HCT116 (cell line): ENCODE measurements at regions not wholly inside any gene's neighbourhood (a gene's known extent, or its start where the extent isn't known, plus 50 kb on each side); places are given as distances from the start of the nearest gene placed in this dataset.

Experiments
- ATAC-seq: fragments of 200-7000 bp; cut with Tn5 transposase; 2 replicates; pipeline ENCODE4 v1.9.1; 2020; ENCODE audit warnings: mild to moderate bottlenecking, moderate library complexity
- BruUV-seq: library from RNA; stranded (reverse); fragments of 400-500 nt; replicated peaks from 2 replicates; lab custom pipeline; 2021; lab: Mats Ljungman, UMichigan
- CTCF ChIA-PET: fragments of 300-600 bp; sonication (Branson Sonifier 250); formaldehyde crosslinking; loops from one replicate; lab custom pipeline; 2021; ENCODE audit warnings: antibody characterized with exemption; lab: Charles Lee
- POLR2A ChIA-PET: fragments of 300-600, 350-600 bp; sonication (Branson Sonifier 250); formaldehyde crosslinking; loops from one replicate; lab custom pipeline; 2021; ENCODE audit warnings: antibody characterized with exemption; lab: Charles Lee
- RAD21 ChIA-PET, 2 experiments: fragments of 300-600 bp; sonication (Branson Sonifier 250); formaldehyde crosslinking; loops; one replicate each; lab custom pipeline; 2023; ENCODE audit warnings: low total read pairs in 2 of 2; ENCODE audit not compliant: uncharacterized antibody in 2 of 2, unreplicated experiment in 2 of 2, low non-redundant PET in 1 of 2; lab: Charles Lee
- DNase-seq: peaks from one replicate; pipeline ENCODE4 v3.0.0-alpha.2; 2010; ENCODE audit warnings: low read depth, low spot score
- H2AFZ ChIP-seq: fragments of 200-600 bp; shearing (Covaris generic), sonication (generic); 2 replicates; pipeline ENCODE4 v1.6.1; 2017; ENCODE audit warnings: low read depth, mixed run types, mixed read lengths, antibody characterized with exemption, low read length; ENCODE audit not compliant: poor library complexity, severe bottlenecking
- H3K27ac ChIP-seq: 2 replicates; pipeline ENCODE4 v1.5.1; 2012; ENCODE audit warnings: low read depth, low read length
- H3K27me3 ChIP-seq: fragments of 200-600 bp; sonication (generic); 2 replicates; pipeline ENCODE4 v1.6.1; 2016; ENCODE audit warnings: mixed run types, low read length, mixed read lengths; ENCODE audit not compliant: insufficient read depth
- H3K36me3 ChIP-seq, 2 experiments: fragments of 200-500 bp in 1 of 2; fragments of 200-600 bp in 1 of 2; sonication (Bioruptor generic) in 1 of 2; sonication (generic) in 1 of 2; 2 replicates each; pipeline versions ENCODE4 v1.5.1 to v1.6.1; 2014 to 2016; ENCODE audit warnings: low read length in 2 of 2, inconsistent platforms in 1 of 2, mixed read lengths in 1 of 2, mixed run types in 1 of 2; ENCODE audit not compliant: insufficient read depth in 2 of 2, control insufficient read depth in 1 of 2
- H3K4me1 ChIP-seq, 2 experiments: fragments of 200-600 bp in 1 of 2; sonication (generic) in 1 of 2; 2 replicates each; pipeline versions ENCODE4 v1.5.1 to v1.6.1; 2012 to 2017; ENCODE audit warnings: low read length in 2 of 2, inconsistent platforms in 1 of 2, mild to moderate bottlenecking in 1 of 2, mixed read lengths in 1 of 2, mixed run types in 1 of 2, moderate library complexity in 1 of 2; ENCODE audit not compliant: insufficient read depth in 2 of 2, control insufficient read depth in 1 of 2
- H3K4me2 ChIP-seq: fragments of 200-600 bp; sonication (generic); 2 replicates; pipeline ENCODE4 v1.6.1; 2017; ENCODE audit warnings: mixed run types, low read length, mixed read lengths
- H3K4me3 ChIP-seq, 2 experiments: fragments of 200-600 bp in 1 of 2; sonication (generic) in 1 of 2; replicated peaks in 1 of 2; 2 replicates each; pipeline ENCODE4 v1.5.1; 2011 to 2016; ENCODE audit warnings: low read length in 2 of 2, control low read depth in 1 of 2, low read depth in 1 of 2, mild to moderate bottlenecking in 1 of 2, mixed read lengths in 1 of 2, mixed run types in 1 of 2
- H3K79me2 ChIP-seq: fragments of 200-600 bp; sonication (generic); 2 replicates; pipeline ENCODE4 v1.6.1; 2017; ENCODE audit warnings: mild to moderate bottlenecking, mixed run types, low read length, moderate library complexity, mixed read lengths; ENCODE audit not compliant: insufficient read depth
- H3K9ac ChIP-seq: fragments of 200-600 bp; sonication (generic); 2 replicates; pipeline ENCODE4 v1.6.1; 2016; ENCODE audit warnings: low read length, mixed read lengths
- H3K9me2 ChIP-seq: fragments of 200-600 bp; sonication (generic), shearing (Covaris generic); 2 replicates; pipeline ENCODE4 v1.6.1; 2017; ENCODE audit warnings: mixed run types, mild to moderate bottlenecking, moderate library complexity; ENCODE audit not compliant: insufficient read depth
- H3K9me3 ChIP-seq, 2 experiments: fragments of 200-500 bp in 1 of 2; fragments of 200-600 bp in 1 of 2; sonication (Bioruptor generic) in 1 of 2; sonication (generic) in 1 of 2; 2 replicates each; pipeline ENCODE4 v1.6.1; 2014 to 2017; ENCODE audit warnings: low read length in 2 of 2, mixed read lengths in 2 of 2, inconsistent platforms in 1 of 2, low read depth in 1 of 2, mild to moderate bottlenecking in 1 of 2, mixed run types in 1 of 2, moderate library complexity in 1 of 2; ENCODE audit not compliant: control insufficient read depth in 1 of 2, insufficient read depth in 1 of 2
- H4K20me1 ChIP-seq: fragments of 200-600 bp; sonication (generic), shearing (Covaris generic); 2 replicates; pipeline ENCODE4 v1.6.1; 2017; ENCODE audit warnings: mixed run types, mild to moderate bottlenecking, moderate library complexity; ENCODE audit not compliant: insufficient read depth
- CBX3 ChIP-seq: IDR thresholded peaks from 2 replicates; pipeline ENCODE4 v1.6.1; 2012; ENCODE audit warnings: low read depth
- CEBPB ChIP-seq: IDR thresholded peaks from 2 replicates; pipeline ENCODE4 v1.6.1; 2012; ENCODE audit warnings: low read depth
- EGR1 ChIP-seq: IDR thresholded peaks from 2 replicates; pipeline ENCODE4 v1.6.1; 2012; ENCODE audit warnings: low read depth
- FOSL1 ChIP-seq: IDR thresholded peaks from 2 replicates; pipeline ENCODE4 v1.6.1; 2012; ENCODE audit warnings: low read depth
- JUND ChIP-seq: IDR thresholded peaks from 2 replicates; pipeline ENCODE4 v1.6.1; 2012
- POLR2AphosphoS5 ChIP-seq: IDR thresholded peaks from 2 replicates; pipeline ENCODE4 v1.6.1; 2011; ENCODE audit warnings: mild to moderate bottlenecking, low read depth, low read length, moderate library complexity
- RAD21 ChIP-seq: IDR thresholded peaks from 2 replicates; pipeline ENCODE4 v1.6.1; 2012; ENCODE audit warnings: low read depth, mild to moderate bottlenecking
- SIN3A ChIP-seq: IDR thresholded peaks from 2 replicates; pipeline ENCODE4 v1.6.1; 2012; ENCODE audit warnings: low read depth
- SP1 ChIP-seq: IDR thresholded peaks from 2 replicates; pipeline ENCODE4 v1.6.1; 2012; ENCODE audit warnings: low read depth
- TCF7L2 ChIP-seq: IDR thresholded peaks from 2 replicates; pipeline ENCODE4 v1.7.0; 2011; ENCODE audit warnings: borderline replicate concordance, inconsistent platforms; ENCODE audit not compliant: insufficient read depth, insufficient read length; ENCODE audit errors: extremely low read depth
- YY1 ChIP-seq: IDR thresholded peaks from 2 replicates; pipeline ENCODE4 v1.6.1; 2011; ENCODE audit warnings: low read length, low read depth, moderate library complexity, mild to moderate bottlenecking; ENCODE audit not compliant: insufficient replicate concordance; ENCODE audit errors: extremely low read depth
- intact Hi-C: fragments of 100-400 bp; cut with micrococcal nuclease; formaldehyde crosslinking; loops from 2 replicates; pipeline ENCODE4 v1.10.0; 2022
- TF ChIP-seq, protein P1 (sequence below): IDR thresholded peaks from 2 replicates; pipeline ENCODE4 v1.6.1; 2012; ENCODE audit warnings: low read depth
- TF ChIP-seq, protein P2 (sequence below): IDR thresholded peaks from 2 replicates; pipeline ENCODE4 v1.6.1; 2012

DNA sequence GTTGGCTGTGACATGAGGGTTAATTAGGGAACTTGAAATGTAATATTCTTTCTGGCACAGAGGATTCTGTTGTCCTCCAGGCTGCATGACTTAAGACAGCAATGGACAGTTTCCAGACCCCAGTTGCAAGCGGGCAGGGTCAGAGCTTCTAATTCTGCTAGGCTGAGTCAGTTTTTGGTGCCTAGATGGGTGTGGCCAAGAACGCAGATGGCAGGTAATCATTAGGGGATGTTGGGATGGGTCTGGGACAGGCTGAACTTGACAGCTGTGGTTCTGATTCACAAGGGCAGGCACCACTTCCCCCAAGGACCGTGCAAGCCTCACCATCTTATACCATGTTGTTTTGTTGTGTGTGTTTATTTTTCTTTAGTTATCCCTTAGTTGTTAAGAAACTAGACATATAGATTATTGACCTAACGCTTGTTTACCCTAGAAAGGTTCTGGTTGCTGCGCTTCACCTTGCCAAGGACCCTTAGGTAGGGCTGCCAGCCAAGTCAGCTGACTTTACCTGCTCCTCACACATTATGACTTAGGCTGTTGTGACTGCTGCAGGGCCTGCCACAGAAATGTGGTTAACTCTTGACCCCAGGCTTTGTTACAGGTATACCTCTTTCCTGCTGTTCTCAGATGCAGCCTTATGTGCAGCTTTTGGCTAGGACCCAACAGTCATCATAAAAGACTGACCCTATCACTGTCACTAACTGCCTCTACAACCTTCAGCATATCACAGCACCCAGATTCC is 117.7 kb upstream of the KLF12 start:
- no TSS peak for BruUV-seq
- Histone ChIP-seq H4K20me1 (no peaks in the 10 kb centered on the region), H3K36me3 (no peaks in the 10 kb centered on the region), H3K4me1 (no peaks in the 10 kb centered on the region), H3K9ac (no peak overlapping the region), H3K4me3 (no peak overlapping the region), H3K4me2 (no peak overlapping the region), H3K9me3 (no peaks in the 10 kb centered on the region), H3K27me3 (no peaks in the 10 kb centered on the region), H3K79me2 (no peaks in the 10 kb centered on the region), H2AFZ (no peak overlapping the region), H3K27ac (no peak overlapping the region), H3K9me2 (no peaks in the 10 kb centered on the region)
- RAD21 ChIA-PET, result no interaction called here
- ATAC-seq (no peak), DNase-seq (no peak)
- CTCF ChIA-PET, result no interaction called here
- POLR2A ChIA-PET, result no interaction called here
- TF ChIP-seq POLR2AphosphoS5 (no peak), CEBPB (no peak), RAD21 (no peak), EGR1 (no peak), JUND (no peak), TCF7L2 (no peak), SP1 (no peak), FOSL1 (no peak), CBX3 (no peak), YY1 (no peak), SIN3A (no peak)
- TF ChIP-seq, protein P1, sequence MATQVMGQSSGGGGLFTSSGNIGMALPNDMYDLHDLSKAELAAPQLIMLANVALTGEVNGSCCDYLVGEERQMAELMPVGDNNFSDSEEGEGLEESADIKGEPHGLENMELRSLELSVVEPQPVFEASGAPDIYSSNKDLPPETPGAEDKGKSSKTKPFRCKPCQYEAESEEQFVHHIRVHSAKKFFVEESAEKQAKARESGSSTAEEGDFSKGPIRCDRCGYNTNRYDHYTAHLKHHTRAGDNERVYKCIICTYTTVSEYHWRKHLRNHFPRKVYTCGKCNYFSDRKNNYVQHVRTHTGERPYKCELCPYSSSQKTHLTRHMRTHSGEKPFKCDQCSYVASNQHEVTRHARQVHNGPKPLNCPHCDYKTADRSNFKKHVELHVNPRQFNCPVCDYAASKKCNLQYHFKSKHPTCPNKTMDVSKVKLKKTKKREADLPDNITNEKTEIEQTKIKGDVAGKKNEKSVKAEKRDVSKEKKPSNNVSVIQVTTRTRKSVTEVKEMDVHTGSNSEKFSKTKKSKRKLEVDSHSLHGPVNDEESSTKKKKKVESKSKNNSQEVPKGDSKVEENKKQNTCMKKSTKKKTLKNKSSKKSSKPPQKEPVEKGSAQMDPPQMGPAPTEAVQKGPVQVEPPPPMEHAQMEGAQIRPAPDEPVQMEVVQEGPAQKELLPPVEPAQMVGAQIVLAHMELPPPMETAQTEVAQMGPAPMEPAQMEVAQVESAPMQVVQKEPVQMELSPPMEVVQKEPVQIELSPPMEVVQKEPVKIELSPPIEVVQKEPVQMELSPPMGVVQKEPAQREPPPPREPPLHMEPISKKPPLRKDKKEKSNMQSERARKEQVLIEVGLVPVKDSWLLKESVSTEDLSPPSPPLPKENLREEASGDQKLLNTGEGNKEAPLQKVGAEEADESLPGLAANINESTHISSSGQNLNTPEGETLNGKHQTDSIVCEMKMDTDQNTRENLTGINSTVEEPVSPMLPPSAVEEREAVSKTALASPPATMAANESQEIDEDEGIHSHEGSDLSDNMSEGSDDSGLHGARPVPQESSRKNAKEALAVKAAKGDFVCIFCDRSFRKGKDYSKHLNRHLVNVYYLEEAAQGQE, result no peak
- TF ChIP-seq, protein P2, sequence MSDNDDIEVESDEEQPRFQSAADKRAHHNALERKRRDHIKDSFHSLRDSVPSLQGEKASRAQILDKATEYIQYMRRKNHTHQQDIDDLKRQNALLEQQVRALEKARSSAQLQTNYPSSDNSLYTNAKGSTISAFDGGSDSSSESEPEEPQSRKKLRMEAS, result no peak
- intact Hi-C loops, result no loop called here
